ENCODE measurements at regions not wholly inside any gene's neighbourhood (a gene's known extent, or its start where the extent isn't known, plus 50 kb on each side); places are given as distances from the start of the nearest gene placed in this dataset.

- TF ChIP-seq CTCF (IDR thresholded peaks at IDR 0.05) (no peak), POLR2A (IDR thresholded peaks at IDR 0.05) (no peak)
Measured at GRCh38 chr5:158265931-158266700, 407.2 kb upstream of the CLINT1 start.
